A673 (cell line): ENCODE measurements at regions not wholly inside any gene's neighbourhood (a gene's known extent, or its start where the extent isn't known, plus 50 kb on each side); places are given as distances from the start of the nearest gene placed in this dataset.

Experiments used
- BruUV-seq: library from RNA; stranded (reverse); fragments of 400-500 nt; replicated peaks from 2 replicates; lab custom pipeline; 2021; lab: Mats Ljungman, UMichigan
- CTCF ChIA-PET: fragments of 300-600 bp; sonication (Branson Sonifier 250); formaldehyde crosslinking; loops from one replicate; lab custom pipeline; 2022; ENCODE audit warnings: antibody characterized with exemption; lab: Charles Lee
- POLR2A ChIA-PET: fragments of 300-600 bp; sonication (Branson Sonifier 250); formaldehyde crosslinking; loops from one replicate; lab custom pipeline; 2022; ENCODE audit warnings: antibody characterized with exemption; ENCODE audit not compliant: low non-redundant PET; lab: Charles Lee
- DNase-seq: peaks from one replicate; pipeline ENCODE4 v3.0.0-alpha.2; 2015; ENCODE audit warnings: low spot score
- H3K27ac ChIP-seq: fragments of 200-600 bp; sonication (generic); 2 replicates; pipeline ENCODE4 v1.5.1; 2016; ENCODE audit warnings: mixed run types, low read depth, mild to moderate bottlenecking, mixed read lengths, antibody characterized with exemption, low read length; ENCODE audit not compliant: poor library complexity, severe bottlenecking
- H3K27me3 ChIP-seq: fragments of 200-600 bp; sonication (generic); replicated peaks from 2 replicates; pipeline ENCODE4 v1.6.1; 2017; ENCODE audit warnings: mixed run types, low read depth, mild to moderate bottlenecking, mixed read lengths, antibody characterized with exemption, low read length; ENCODE audit not compliant: insufficient read depth, poor library complexity
- H3K36me3 ChIP-seq: fragments of 200-600 bp; sonication (generic); 2 replicates; pipeline ENCODE4 v1.6.1; 2016; ENCODE audit warnings: mixed run types, mild to moderate bottlenecking, mixed read lengths, antibody characterized with exemption, low read length; ENCODE audit not compliant: insufficient read depth, poor library complexity, severe bottlenecking
- H3K4me1 ChIP-seq: fragments of 200-600 bp; sonication (generic); 2 replicates; pipeline ENCODE4 v1.6.1; 2017; ENCODE audit warnings: mixed run types, mild to moderate bottlenecking, mixed read lengths, antibody characterized with exemption, low read length; ENCODE audit not compliant: insufficient read depth, poor library complexity, severe bottlenecking
- H3K4me3 ChIP-seq: fragments of 200-600 bp; sonication (generic); 2 replicates; pipeline ENCODE4 v1.5.1; 2016; ENCODE audit warnings: low read depth, mixed run types, mild to moderate bottlenecking, mixed read lengths, low read length; ENCODE audit not compliant: poor library complexity, severe bottlenecking
- H3K9me3 ChIP-seq: fragments of 200-600 bp; sonication (generic); 2 replicates; pipeline ENCODE4 v1.6.1; 2016; ENCODE audit warnings: mixed run types, low read depth, mild to moderate bottlenecking, mixed read lengths, antibody characterized with exemption, low read length; ENCODE audit not compliant: poor library complexity, severe bottlenecking
- EZH2 ChIP-seq: fragments of 200-600 bp; sonication (generic); IDR thresholded peaks from 2 replicates; pipeline ENCODE4 v1.6.1; 2017; ENCODE audit warnings: borderline replicate concordance, low read depth, mild to moderate bottlenecking, mixed read lengths, antibody characterized with exemption, low read length; ENCODE audit not compliant: poor library complexity, severe bottlenecking
- intact Hi-C: fragments of 100-400 bp; cut with micrococcal nuclease; formaldehyde crosslinking; loops from one replicate; pipeline ENCODE4 v1.10.0; 2022; ENCODE audit not compliant: unreplicated experiment
- TF ChIP-seq, protein P1 (sequence below): fragments of 300-800, 200-600 bp; sonication (generic); conservative IDR thresholded peaks from 2 replicates; pipeline ENCODE4 v1.5.1; 2017; ENCODE audit warnings: low read depth, mild to moderate bottlenecking, antibody characterized with exemption, low read length, moderate library complexity, mixed read lengths

DNA sequence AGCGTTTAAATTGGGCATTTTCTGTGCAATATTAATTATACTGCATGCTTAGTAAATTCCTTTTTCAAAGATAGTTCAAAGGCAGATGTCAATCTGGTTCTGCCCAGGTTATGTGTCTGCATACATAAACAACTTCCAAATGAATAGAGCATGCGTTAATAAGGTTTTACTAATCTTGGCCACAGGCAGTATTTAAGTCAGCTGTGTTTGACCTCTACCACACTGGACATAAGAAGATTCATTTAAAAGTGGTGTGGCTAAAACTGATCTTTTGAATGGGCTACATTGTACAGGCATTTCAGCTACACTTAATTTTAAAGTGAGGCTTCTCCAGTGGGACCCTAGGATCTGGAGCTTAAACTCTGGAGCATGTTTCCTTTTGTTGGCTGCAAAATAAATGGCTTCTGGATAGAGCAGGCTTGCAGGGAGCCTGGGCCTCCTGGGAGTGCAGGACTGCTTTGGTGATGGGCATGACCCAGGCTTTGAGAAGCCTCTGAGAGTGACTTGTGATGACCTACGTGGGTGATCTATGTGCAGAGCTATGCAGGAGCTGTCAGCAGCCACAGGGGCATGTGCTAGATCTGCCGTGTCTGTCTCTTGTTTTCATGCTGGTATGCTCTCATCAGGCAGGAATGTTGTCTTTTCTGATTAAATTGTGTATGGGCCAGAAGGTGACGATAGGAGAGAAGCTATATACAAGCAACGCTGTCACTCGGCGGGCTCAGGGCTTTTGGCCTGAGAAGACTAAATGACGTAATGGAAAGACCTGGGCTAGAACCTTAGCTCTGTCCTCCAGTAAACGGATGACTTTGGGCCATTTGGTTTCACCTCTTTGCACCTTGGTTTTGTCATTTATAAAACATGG, 331.2 kb downstream of the QKI start:
- H3K4me3 ChIP-seq = no peak overlapping the region
- CTCF ChIA-PET = no interaction called here
- no peaks in the 10 kb centered on the region for H3K4me1 ChIP-seq
- DNase-seq = no peak
- TF ChIP-seq, protein P1, sequence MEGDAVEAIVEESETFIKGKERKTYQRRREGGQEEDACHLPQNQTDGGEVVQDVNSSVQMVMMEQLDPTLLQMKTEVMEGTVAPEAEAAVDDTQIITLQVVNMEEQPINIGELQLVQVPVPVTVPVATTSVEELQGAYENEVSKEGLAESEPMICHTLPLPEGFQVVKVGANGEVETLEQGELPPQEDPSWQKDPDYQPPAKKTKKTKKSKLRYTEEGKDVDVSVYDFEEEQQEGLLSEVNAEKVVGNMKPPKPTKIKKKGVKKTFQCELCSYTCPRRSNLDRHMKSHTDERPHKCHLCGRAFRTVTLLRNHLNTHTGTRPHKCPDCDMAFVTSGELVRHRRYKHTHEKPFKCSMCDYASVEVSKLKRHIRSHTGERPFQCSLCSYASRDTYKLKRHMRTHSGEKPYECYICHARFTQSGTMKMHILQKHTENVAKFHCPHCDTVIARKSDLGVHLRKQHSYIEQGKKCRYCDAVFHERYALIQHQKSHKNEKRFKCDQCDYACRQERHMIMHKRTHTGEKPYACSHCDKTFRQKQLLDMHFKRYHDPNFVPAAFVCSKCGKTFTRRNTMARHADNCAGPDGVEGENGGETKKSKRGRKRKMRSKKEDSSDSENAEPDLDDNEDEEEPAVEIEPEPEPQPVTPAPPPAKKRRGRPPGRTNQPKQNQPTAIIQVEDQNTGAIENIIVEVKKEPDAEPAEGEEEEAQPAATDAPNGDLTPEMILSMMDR = no peak
- no peak for TF ChIP-seq EZH2
- intact Hi-C loops = no loop called here
- no peaks in the 10 kb centered on the region for H3K9me3 ChIP-seq
- H3K36me3 ChIP-seq = no peaks in the 10 kb centered on the region
- no peaks in the 10 kb centered on the region for H3K27me3 ChIP-seq
- POLR2A ChIA-PET = no interaction called here
- no TSS peak for BruUV-seq
- no peak overlapping the region for H3K27ac ChIP-seq

DNA sequence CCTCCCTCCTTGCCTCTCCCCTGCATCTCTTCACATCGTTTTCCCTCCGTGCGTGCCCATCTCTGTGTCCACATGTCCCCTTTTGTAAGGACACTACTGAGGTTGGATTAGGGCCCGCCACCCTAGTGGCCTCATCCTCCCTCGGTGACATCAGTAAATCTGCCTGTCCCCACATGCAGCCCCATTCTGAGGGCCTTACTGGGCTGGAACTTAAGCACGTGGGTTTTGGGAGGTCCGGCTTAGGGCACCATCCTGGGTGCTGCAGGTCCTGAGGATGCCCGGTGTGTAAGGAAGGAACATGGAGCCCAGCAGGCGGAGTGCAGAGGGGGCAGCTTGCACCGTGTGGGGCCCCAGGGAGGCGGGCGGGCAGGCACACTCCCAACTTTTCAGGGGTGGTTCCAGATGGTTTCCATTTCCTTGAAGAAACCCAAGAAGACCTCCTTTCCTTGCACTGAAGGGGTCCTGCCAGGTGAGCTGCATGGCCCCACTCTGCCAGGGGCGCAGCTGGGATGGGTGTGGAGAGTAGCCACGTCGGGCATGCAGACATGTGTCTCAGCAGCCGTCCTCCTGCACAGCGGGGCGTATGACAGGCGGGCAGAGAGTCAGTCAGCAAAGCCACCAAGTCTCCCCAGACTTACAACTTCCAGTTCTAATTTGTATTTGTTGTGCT, 329.9 kb downstream of the QKI start:
- BruUV-seq = no TSS peak
- CTCF ChIA-PET = no interaction called here
- Histone ChIP-seq H3K36me3 (no peaks in the 10 kb centered on the region), H3K4me3 (no peak overlapping the region), H3K9me3 (no peaks in the 10 kb centered on the region), H3K27ac (no peak overlapping the region), H3K4me1 (no peaks in the 10 kb centered on the region), H3K27me3 (no peaks in the 10 kb centered on the region)
- DNase-seq = no peak
- intact Hi-C loops = no loop called here
- TF ChIP-seq, protein P1 = no peak
- no peak for TF ChIP-seq EZH2
- POLR2A ChIA-PET = no interaction called here

DNA sequence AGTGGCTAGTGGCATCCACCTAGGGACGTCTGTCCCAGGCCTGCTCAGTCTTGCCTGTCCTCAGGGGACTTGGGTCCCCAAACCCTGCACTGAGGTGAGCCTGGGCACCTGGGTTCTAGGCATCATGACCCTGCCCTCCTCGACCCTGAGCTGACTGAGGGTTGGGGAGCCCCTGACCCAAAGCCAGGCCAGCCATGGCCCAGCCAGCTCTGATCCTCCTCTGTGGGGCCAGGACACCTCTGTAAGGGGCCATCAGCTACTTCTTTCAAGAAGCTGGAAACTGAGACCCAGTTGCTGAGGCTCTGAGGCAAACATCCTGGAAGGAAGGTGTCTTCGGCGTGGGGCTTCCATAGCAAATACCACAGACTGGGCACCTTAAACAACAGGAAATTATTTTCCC, 329.3 kb downstream of the QKI start:
- Histone ChIP-seq H3K4me1 (no peaks in the 10 kb centered on the region), H3K9me3 (no peaks in the 10 kb centered on the region), H3K27ac (no peak overlapping the region), H3K36me3 (no peaks in the 10 kb centered on the region), H3K4me3 (no peak overlapping the region), H3K27me3 (no peaks in the 10 kb centered on the region)
- ChIA-PET CTCF (no interaction called here), POLR2A (no interaction called here)
- intact Hi-C loops = no loop called here
- no peak for TF ChIP-seq EZH2
- TF ChIP-seq, protein P1 = no peak
- BruUV-seq = no TSS peak
- no peak for DNase-seq
